ENCODE measurements at regions not wholly inside any gene's neighbourhood (a gene's known extent, or its start where the extent isn't known, plus 50 kb on each side); places are given as distances from the start of the nearest gene placed in this dataset.

- no peak for DNase-seq (ENCODE audit: low read depth in 2 of 2)
Observed at GRCh38 chr9:118575341-118576070, 793.7 kb downstream of the BRINP1 start.

GRCh38 chr9:118577121-118577520, 792.1 kb downstream of the BRINP1 start:
- DNase-seq (ENCODE audit: low read depth in 2 of 2) = peak; percentile 16 to 32

- peak in 1 of 2 experiments; percentile 5 for DNase-seq (ENCODE audit: low read depth in 2 of 2)
Observed at GRCh38 chr9:118578467-118578866, 790.8 kb downstream of the BRINP1 start.

- no peak for DNase-seq (ENCODE audit: low read depth in 2 of 2)
Observed at GRCh38 chr9:118583414-118583813, 785.8 kb downstream of the BRINP1 start.

- DNase-seq (ENCODE audit: low read depth in 2 of 2) = no peak
Observed at GRCh38 chr9:118586978-118587377, 782.3 kb downstream of the BRINP1 start.

- DNase-seq (ENCODE audit: low read depth in 2 of 2) = no peak
Observed at GRCh38 chr9:118594428-118594827, 774.8 kb downstream of the BRINP1 start.

GRCh38 chr9:118595719-118596305, 773.4 kb downstream of the BRINP1 start:
- DNase-seq (ENCODE audit: low read depth in 2 of 2) = no peak

GRCh38 chr9:118596374-118597015, 772.7 kb downstream of the BRINP1 start:
- DNase-seq (ENCODE audit: low read depth in 2 of 2) = no peak

GRCh38 chr9:118606668-118607067, 762.6 kb downstream of the BRINP1 start:
- DNase-seq (ENCODE audit: low read depth in 2 of 2) = no peak

GRCh38 chr9:118609355-118610044, 759.7 kb downstream of the BRINP1 start:
- DNase-seq (ENCODE audit: low read depth in 2 of 2) = peak in 1 of 2 experiments; percentile 7

GRCh38 chr9:118612201-118612600, 757.0 kb downstream of the BRINP1 start:
- no peak for DNase-seq (ENCODE audit: low read depth in 2 of 2)

GRCh38 chr9:118613996-118614395, 755.2 kb downstream of the BRINP1 start:
- DNase-seq (ENCODE audit: low read depth in 2 of 2) = no peak

GRCh38 chr9:118618084-118618483, 751.2 kb downstream of the BRINP1 start:
- DNase-seq (ENCODE audit: low read depth in 2 of 2) = no peak

GRCh38 chr9:118618849-118619248, 750.4 kb downstream of the BRINP1 start:
- DNase-seq (ENCODE audit: low read depth in 2 of 2) = no peak

GRCh38 chr9:118624608-118625007, 744.6 kb downstream of the BRINP1 start:
- DNase-seq (ENCODE audit: low read depth in 2 of 2) = no peak

- DNase-seq (ENCODE audit: low read depth in 2 of 2) = no peak
Observed at GRCh38 chr9:118630079-118630478, 739.2 kb downstream of the BRINP1 start.

GRCh38 chr9:118630931-118631595, 738.2 kb downstream of the BRINP1 start:
- no peak for DNase-seq (ENCODE audit: low read depth in 2 of 2)

- DNase-seq (ENCODE audit: low read depth in 2 of 2) = no peak
Observed at GRCh38 chr9:118631956-118632355, 737.3 kb downstream of the BRINP1 start.

- no peak for DNase-seq (ENCODE audit: low read depth in 2 of 2)
Observed at GRCh38 chr9:118635416-118635815, 733.8 kb downstream of the BRINP1 start.

- no peak for DNase-seq (ENCODE audit: low read depth in 2 of 2)
Observed at GRCh38 chr9:118637681-118638080, 731.6 kb downstream of the BRINP1 start.

- DNase-seq (ENCODE audit: low read depth in 2 of 2) = no peak
Observed at GRCh38 chr9:118640836-118641560, 728.2 kb downstream of the BRINP1 start.
